ENCODE measurements at regions not wholly inside any gene's neighbourhood (a gene's known extent, or its start where the extent isn't known, plus 50 kb on each side); places are given as distances from the start of the nearest gene placed in this dataset.
"Not testable (repeated sequence)": the region's sequence is repeated elsewhere in the genome, so short reads cannot be mapped to it uniquely, and the experiment has no call there.

DNA sequence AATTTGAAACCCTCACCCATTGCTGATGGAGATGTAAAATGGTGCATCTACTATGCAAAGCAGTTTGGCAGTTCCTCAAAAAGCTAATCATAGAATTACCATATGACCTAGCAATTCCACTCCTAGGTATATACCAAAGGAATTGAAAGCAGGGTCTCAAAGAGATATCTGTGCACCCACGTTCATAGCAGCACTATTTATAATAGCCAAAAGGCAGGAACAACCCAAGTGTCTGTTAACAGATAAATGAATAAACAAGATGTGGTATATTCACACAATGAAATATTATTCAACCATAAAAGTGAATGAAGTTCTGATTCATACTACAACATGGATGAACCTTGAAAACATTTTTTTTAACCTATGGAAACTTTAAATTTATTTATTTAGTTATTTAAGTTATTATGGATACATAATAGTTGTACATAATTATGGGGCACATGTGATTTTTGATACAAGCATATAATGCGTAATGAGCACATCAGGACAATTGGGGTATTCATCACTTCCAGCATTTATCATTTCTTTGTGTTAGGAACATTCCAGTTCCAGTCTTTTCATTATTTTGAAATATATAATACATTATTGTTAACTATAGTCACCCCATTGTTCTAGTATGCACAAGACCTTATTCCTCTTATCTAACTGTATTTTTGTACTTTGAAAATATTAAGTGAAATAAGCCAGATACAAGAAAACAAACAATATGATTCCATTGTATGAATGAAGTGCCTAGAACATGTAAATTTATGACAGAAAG lies 205.6 kb upstream of the CNKSR2 start:
- H3K9me3 ChIP-seq (replicated peaks), result no peaks in the 10 kb centered on the region
- DNase-seq (ENCODE audit: low read depth in 1 of 2, low spot score in 2 of 2), result no peak
- H3K27me3 ChIP-seq (replicated peaks), result no peaks in the 10 kb centered on the region
- H3K4me3 ChIP-seq, result no peak overlapping the region
- H3K36me3 ChIP-seq, result no peaks in the 10 kb centered on the region
- H3K4me1 ChIP-seq (replicated peaks), result peaks cover 25% of the 10 kb centered on the region
- no peak overlapping the region for H3K27ac ChIP-seq

DNA sequence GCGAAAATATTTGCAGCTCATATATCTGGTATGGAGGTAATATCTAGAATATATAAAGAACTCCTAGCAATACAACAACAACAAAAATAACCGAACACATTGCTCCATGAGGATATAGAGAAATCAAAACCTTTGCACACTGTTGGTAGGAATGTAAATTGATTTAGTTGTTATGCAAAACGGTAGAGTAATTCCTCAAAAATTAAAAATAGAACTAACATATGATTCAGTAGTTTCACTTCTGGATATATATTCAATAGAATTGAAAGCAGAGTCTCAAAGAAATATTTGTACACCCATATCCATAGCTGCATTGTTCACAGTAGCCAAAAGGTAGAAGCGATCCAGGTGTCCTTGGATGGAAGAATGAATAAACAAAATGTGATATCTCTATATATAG lies 203.0 kb upstream of the CNKSR2 start:
- H3K27me3 ChIP-seq (replicated peaks), result no peaks in the 10 kb centered on the region
- no peaks in the 10 kb centered on the region for H3K9me3 ChIP-seq (replicated peaks)
- DNase-seq (ENCODE audit: low read depth in 1 of 2, low spot score in 2 of 2), result no peak
- peaks cover 17% of the 10 kb centered on the region for H3K4me1 ChIP-seq (replicated peaks)
- H3K4me3 ChIP-seq, result no peak overlapping the region
- H3K36me3 ChIP-seq, result no peaks in the 10 kb centered on the region
- no peak overlapping the region for H3K27ac ChIP-seq

DNA sequence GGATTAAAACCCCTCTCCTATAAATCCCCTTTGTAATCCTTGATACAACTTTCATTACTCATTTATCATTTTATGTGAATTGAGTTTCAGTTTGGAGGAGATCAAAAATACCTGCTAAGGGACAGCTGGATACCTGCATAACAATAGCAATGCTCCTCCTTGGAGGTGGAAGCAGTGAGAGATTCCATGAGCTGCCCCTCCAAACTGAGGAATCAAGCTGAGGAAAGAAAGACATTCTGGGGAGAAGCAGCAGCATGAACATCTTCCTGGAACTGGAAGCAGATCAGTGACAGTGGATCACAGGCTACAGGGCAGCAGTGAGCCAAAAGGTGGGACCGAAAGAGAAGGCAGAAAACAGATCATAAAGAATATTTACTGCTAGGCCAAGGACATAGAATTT lies 199.8 kb upstream of the CNKSR2 start:
- Histone ChIP-seq H3K4me1 (replicated peaks) (no peaks in the 10 kb centered on the region), H3K4me3 (no peak overlapping the region), H3K9me3 (replicated peaks) (no peaks in the 10 kb centered on the region), H3K27ac (no peak overlapping the region), H3K27me3 (replicated peaks) (no peaks in the 10 kb centered on the region), H3K36me3 (no peaks in the 10 kb centered on the region)
- no peak for DNase-seq (ENCODE audit: low read depth in 1 of 2, low spot score in 2 of 2)

DNA sequence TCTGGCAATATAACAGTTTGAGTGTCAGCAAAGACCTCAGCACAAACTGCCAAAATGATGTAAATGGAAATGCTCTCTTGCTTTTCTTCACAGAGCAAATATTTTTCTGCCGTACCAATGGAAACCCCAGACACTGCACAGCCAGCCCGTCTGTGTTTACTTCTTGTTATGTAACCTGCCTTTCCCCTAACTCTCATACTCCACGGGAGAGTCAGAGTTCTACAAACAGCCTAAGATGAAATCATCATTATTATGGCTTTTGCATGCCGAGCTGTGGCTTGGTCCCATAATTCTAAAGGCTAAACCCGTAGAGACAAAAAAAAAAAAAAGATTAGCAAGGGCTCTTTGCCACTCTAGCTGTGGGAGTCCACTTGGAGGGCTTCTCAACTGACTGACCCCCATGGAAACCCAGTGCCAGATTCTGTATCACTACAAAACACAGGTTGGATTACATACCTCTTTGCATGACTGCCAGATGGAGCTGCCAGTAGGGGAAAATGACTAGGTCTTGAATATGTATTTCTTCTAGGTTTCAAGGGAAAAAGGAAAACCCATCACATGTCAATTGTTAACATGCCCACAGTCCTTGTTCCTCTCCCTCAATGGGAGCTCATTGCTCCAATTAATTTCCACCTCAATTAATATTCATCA lies 197.2 kb upstream of the CNKSR2 start:
- Histone ChIP-seq H3K36me3 (no peaks in the 10 kb centered on the region), H3K27me3 (replicated peaks) (no peaks in the 10 kb centered on the region), H3K9me3 (replicated peaks) (no peaks in the 10 kb centered on the region), H3K4me1 (replicated peaks) (no peaks in the 10 kb centered on the region), H3K4me3 (no peak overlapping the region), H3K27ac (no peak overlapping the region)
- DNase-seq (ENCODE audit: low read depth in 1 of 2, low spot score in 2 of 2), result no peak

DNA sequence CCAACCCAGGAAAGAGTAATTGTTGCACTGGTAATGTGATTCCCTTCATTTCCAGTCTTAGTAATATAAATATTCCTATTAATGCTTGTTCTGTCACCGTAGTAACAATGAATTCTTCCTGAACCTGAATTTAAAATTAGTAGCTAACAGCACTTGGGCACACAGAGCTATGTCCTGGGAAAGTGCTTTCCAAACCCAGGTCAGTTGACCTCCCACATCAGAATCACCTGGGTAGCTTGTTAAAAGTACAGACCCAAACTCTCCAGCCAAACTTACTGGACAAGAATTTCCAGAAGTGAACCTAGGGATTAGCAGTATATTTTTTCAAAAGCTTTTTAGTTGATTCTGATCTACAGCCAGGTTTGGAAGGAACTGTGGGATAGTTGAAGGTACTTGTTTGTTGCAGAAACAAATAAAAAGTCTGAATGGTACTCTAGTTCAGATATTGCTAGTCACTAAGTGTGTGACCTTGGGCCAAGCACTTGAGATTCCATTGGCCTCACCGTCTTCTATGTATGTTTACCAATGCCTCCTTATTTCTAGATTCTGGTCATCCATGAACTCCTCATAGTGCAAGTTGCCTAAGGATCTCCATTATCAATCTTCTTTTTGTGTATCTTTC lies 192.9 kb upstream of the CNKSR2 start:
- Histone ChIP-seq H3K4me1 (replicated peaks) (no peaks in the 10 kb centered on the region), H3K27me3 (replicated peaks) (no peaks in the 10 kb centered on the region), H3K27ac (no peak overlapping the region), H3K9me3 (replicated peaks) (no peaks in the 10 kb centered on the region), H3K4me3 (no peak overlapping the region), H3K36me3 (no peaks in the 10 kb centered on the region)
- DNase-seq (ENCODE audit: low read depth in 1 of 2, low spot score in 2 of 2), result no peak

DNA sequence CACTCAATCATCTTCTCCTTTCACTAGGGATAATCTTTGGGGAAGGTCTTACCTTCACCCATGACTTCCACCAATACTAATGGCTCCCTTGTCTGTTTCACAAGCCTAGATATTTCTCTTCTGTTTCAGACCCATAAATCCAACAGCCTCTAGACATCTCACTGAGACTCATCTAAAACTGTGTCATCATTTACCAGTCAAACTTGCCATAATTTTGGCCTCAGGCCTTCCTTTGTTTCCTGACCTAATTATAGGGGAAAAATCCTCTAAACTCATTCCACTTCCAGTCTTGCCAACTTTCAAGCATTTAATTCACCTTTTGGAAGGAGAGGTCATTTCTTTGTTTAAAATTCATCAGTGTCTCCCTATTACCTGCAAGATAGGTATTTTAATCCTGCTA lies 181.0 kb upstream of the CNKSR2 start:
- no peak for DNase-seq (ENCODE audit: low read depth in 1 of 2, low spot score in 2 of 2)
- H3K27me3 ChIP-seq (replicated peaks), result no peaks in the 10 kb centered on the region
- H3K27ac ChIP-seq, result no peak overlapping the region
- H3K36me3 ChIP-seq, result no peaks in the 10 kb centered on the region
- no peaks in the 10 kb centered on the region for H3K9me3 ChIP-seq (replicated peaks)
- H3K4me1 ChIP-seq (replicated peaks), result no peaks in the 10 kb centered on the region
- H3K4me3 ChIP-seq, result no peak overlapping the region

DNA sequence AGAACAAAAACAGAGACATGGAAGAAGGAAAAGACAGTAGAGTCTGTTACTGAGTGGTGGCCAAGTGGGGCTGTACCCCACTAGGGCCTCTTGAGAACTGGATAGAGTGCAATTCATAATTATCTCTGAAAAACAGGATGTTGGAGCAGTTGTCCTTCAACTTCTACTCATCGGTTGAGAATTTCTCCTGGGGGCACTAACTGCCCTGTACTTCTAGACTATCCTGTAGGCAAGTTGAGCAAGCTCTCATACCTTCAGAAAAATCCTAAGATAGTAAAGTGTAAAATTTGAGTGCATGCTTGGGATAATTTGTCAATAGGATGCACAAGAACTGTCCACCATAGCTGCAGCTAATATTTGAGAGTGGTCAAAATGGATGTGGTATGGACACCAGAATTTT lies 179.7 kb upstream of the CNKSR2 start:
- Histone ChIP-seq H3K9me3 (replicated peaks) (no peaks in the 10 kb centered on the region), H3K4me3 (no peak overlapping the region), H3K27ac (no peak overlapping the region), H3K27me3 (replicated peaks) (no peaks in the 10 kb centered on the region), H3K36me3 (no peaks in the 10 kb centered on the region), H3K4me1 (replicated peaks) (no peaks in the 10 kb centered on the region)
- no peak for DNase-seq (ENCODE audit: low read depth in 1 of 2, low spot score in 2 of 2)

DNA sequence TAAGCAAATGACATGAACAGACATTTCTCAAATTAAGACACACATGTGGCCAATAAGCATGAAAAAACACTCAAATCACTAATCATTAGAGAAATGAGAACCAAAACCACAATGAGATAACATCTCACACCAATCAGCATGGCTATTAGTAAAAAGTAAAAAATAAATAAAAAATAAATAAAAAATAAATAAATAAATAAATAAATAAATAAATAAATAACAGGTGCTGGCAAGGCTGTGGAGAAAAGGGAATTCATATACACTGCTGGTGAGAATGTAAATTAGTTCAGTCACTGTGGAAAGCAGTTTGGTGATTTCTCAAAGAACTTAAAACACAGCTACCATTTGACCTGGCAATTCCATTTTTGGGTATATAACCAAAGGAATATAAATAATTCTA lies 167.1 kb upstream of the CNKSR2 start:
- Histone ChIP-seq H3K27me3 (replicated peaks) (no peaks in the 10 kb centered on the region), H3K27ac (no peak overlapping the region), H3K4me1 (replicated peaks) (no peaks in the 10 kb centered on the region), H3K36me3 (no peaks in the 10 kb centered on the region), H3K4me3 (no peak overlapping the region), H3K9me3 (replicated peaks) (no peaks in the 10 kb centered on the region)
- DNase-seq (ENCODE audit: low read depth in 1 of 2, low spot score in 2 of 2), result no peak

DNA sequence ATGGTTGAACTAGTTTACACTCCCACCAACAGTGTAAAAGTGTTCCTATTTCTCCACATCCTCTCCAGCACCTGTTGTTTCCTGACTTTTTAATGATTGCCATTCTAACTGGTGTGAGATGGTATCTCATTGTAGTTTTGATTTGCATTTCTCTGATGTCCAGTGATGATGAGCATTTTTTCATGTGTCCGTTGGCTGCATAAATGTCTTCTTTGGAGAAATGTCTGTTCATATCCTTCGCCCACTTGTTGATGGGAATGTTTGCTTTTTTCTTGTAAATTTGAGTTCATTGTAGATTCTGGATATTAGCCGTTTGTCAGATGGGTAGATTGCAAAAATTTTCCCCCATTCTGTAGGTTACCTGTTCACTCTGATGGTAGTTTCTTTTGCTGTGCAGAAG lies 155.0 kb upstream of the CNKSR2 start:
- H3K4me1 ChIP-seq (replicated peaks); H3K4me3 ChIP-seq; DNase-seq (ENCODE audit: low read depth in 1 of 2, low spot score in 2 of 2); H3K36me3 ChIP-seq; H3K9me3 ChIP-seq (replicated peaks); H3K27ac ChIP-seq; H3K27me3 ChIP-seq (replicated peaks): not testable (repeated sequence)

DNA sequence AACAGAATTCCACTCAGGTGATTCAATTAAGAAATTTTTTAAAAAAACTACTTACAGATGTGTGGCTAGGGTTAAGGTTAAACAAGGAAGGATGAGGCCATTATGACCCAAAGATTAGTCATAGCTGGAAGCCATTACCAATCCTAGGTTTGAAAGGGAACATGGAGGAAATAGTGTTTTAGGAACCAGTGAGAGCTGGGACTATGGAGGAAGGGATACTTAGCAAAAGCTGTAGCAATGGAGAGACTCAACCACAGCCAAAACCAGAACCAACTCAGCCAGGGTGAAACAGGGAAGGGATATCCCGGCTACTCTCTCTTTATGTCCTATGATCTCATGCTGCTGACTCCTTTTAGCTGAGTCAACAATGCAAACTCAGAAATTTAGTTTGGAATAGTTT lies 148.6 kb upstream of the CNKSR2 start:
- no peaks in the 10 kb centered on the region for H3K9me3 ChIP-seq (replicated peaks)
- H3K36me3 ChIP-seq, result no peaks in the 10 kb centered on the region
- no peaks in the 10 kb centered on the region for H3K27me3 ChIP-seq (replicated peaks)
- H3K27ac ChIP-seq, result no peak overlapping the region
- no peak for DNase-seq (ENCODE audit: low read depth in 1 of 2, low spot score in 2 of 2)
- no peaks in the 10 kb centered on the region for H3K4me1 ChIP-seq (replicated peaks)
- H3K4me3 ChIP-seq, result no peak overlapping the region

DNA sequence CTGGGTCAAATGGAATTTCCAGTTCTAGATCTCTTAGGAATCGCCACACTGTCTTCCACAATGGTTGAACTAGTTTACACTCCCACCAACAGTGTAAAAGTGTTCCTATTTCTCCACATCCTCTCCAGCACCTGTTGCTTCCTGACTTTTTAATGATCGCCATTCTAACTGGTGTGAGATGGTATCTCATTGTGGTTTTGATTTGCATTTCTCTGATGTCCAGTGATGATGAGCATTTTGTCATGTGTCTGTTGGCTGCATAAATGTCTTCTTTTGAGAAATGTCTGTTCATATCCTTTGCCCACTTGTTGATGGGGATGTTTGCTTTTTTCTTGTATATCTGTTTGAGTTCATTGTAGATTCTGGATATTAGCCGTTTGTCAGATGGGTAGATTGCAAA lies 145.2 kb upstream of the CNKSR2 start:
- H3K27ac ChIP-seq; DNase-seq (ENCODE audit: low read depth in 1 of 2, low spot score in 2 of 2); H3K36me3 ChIP-seq; H3K4me1 ChIP-seq (replicated peaks); H3K4me3 ChIP-seq; H3K27me3 ChIP-seq (replicated peaks); H3K9me3 ChIP-seq (replicated peaks): not testable (repeated sequence)

DNA sequence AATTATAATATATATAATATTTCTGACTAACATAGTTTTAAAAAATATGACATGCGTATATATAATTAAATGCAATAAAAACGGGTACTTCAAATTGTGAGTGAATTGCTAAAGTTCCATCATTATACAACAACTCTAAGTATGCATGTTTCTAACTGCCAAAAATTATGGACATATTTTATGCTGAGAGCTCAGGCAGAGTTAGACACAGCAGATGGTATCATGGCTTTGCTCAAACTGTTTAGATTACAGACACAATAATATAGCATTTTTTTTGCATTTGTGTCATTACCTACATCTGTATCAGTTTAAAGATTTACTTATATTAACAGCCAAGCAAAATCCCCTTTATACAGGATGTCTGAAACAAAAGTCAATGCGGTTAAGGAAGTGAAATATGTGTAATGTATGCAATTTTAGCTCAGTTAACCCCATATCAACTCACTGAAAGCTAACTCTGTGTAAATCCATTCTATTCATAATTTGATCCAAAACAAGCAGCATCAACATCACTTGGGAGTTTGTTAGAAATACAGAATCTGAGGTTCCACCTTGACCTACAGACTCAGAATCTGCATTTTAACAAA lies 119.1 kb upstream of the CNKSR2 start:
- no peaks in the 10 kb centered on the region for H3K9me3 ChIP-seq (replicated peaks)
- H3K36me3 ChIP-seq, result no peaks in the 10 kb centered on the region
- no peaks in the 10 kb centered on the region for H3K4me1 ChIP-seq (replicated peaks)
- no peaks in the 10 kb centered on the region for H3K27me3 ChIP-seq (replicated peaks)
- no peak for DNase-seq (ENCODE audit: low read depth in 1 of 2, low spot score in 2 of 2)
- no peak overlapping the region for H3K4me3 ChIP-seq
- H3K27ac ChIP-seq, result no peak overlapping the region

DNA sequence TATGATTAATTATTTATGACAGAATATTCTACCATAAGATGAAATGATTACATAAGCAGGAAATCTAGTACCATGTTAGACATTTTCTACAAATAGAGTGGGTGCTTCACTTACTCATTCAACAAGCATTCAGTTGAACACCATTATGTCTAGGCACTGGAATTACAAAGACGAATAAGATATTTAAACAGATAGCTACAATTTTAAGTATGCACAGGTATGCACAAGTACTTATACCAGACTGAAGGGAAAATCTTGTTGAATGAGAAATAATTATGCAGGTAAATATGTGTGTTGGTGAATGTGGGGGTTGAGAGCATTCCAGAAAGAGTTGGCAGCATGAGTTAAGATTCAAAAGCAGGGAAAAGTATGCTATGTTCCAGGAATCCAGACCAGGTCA lies 107.3 kb upstream of the CNKSR2 start:
- Histone ChIP-seq H3K9me3 (replicated peaks) (no peaks in the 10 kb centered on the region), H3K36me3 (no peaks in the 10 kb centered on the region), H3K4me3 (no peak overlapping the region), H3K4me1 (replicated peaks) (no peaks in the 10 kb centered on the region), H3K27ac (no peak overlapping the region), H3K27me3 (replicated peaks) (no peaks in the 10 kb centered on the region)
- no peak for DNase-seq (ENCODE audit: low read depth in 1 of 2, low spot score in 2 of 2)

DNA sequence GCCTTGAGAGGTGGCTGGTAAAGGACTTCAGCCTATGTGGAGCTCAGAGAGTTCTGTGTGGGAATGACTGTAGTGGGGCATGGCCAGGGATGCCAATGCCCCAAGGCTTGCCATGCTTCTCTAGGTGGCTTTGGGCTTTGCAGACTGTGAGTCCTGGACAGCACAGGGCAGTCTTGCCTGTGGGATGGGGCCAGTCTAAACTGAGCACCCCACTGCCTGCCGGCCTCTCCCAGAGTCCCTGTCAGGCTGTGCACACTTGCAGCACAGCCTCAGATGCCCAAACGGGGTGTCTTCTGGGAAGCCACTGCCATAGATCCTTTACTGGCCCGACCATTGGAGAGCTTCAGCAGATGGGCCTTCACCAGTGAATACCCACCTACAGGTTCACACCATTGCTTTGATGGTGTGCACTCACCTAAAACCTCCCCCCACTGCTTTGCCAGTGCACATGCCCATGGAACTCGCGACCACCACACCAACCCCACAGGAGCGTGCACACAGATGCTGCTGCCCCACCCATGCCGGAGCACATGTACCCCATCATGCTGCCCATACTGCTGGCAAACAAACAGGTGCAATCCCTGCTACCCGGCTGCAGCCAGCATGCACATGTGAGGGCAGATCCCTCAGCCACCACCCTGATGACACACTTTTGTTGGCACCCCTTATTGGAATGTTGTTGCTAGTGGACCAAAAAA lies 97.3 kb upstream of the CNKSR2 start:
- no peaks in the 10 kb centered on the region for H3K36me3 ChIP-seq
- H3K4me3 ChIP-seq, result no peak overlapping the region
- H3K27me3 ChIP-seq (replicated peaks), result no peaks in the 10 kb centered on the region
- no peaks in the 10 kb centered on the region for H3K4me1 ChIP-seq (replicated peaks)
- no peaks in the 10 kb centered on the region for H3K9me3 ChIP-seq (replicated peaks)
- DNase-seq (ENCODE audit: low read depth in 1 of 2, low spot score in 2 of 2), result no peak
- H3K27ac ChIP-seq, result no peak overlapping the region

All from SJSA1 (cell line).